ENCODE measurements at regions not wholly inside any gene's neighbourhood (a gene's known extent, or its start where the extent isn't known, plus 50 kb on each side); places are given as distances from the start of the nearest gene placed in this dataset.

DNA sequence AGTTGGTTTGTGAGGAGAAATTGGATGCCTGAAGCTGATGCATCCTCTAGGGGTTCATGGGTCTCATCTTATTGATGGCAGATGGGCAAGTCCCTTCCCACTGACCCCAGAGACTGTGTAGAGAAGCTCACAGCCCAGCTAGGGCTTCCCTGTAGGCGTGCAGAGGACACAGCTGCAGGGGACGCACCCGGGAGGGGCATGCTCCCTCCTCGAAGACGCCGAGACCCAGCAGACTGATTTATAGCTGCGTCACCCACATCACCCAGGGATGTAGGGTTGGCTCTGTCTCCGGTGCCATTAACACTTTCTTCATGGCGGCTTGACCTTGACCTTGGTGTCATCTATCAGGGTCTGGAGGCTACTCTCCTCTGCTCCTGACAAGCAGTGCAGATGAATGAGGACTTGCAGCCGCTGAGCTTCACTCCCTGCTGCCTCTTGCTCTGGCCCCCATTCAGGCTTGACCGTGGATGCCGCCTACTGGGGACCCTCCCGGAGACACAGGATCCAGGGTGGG, 549.7 kb downstream of the TCERG1L start:
- no peak for FAIRE-seq
- no peak for TF ChIP-seq CTCF (IDR thresholded peaks at IDR 0.05; ENCODE audit: insufficient read depth, low read length, severe bottlenecking)
- no peaks in the 10 kb centered on the region for H3K36me3 ChIP-seq (ENCODE audit: control insufficient read depth, insufficient read depth, low read length)
- no peak for DNase-seq (ENCODE audit: low read depth)
- H3K4me3 ChIP-seq (ENCODE audit: low read depth, low read length) = no peak overlapping the region
- no peaks in the 10 kb centered on the region for H3K27me3 ChIP-seq (ENCODE audit: control insufficient read depth, insufficient read depth, low read length)

GRCh38 chr10:130762491-130762890, 549.0 kb downstream of the TCERG1L start:
- FAIRE-seq = no peak

GRCh38 chr10:130763071-130763470, 548.5 kb downstream of the TCERG1L start:
- no peak for DNase-seq (ENCODE audit: low read depth)
- no peak for TF ChIP-seq CTCF (IDR thresholded peaks at IDR 0.05; ENCODE audit: insufficient read depth, low read length, severe bottlenecking)
- H3K4me3 ChIP-seq (ENCODE audit: low read depth, low read length) = no peak overlapping the region
- H3K36me3 ChIP-seq (ENCODE audit: control insufficient read depth, insufficient read depth, low read length) = no peaks in the 10 kb centered on the region
- no peaks in the 10 kb centered on the region for H3K27me3 ChIP-seq (ENCODE audit: control insufficient read depth, insufficient read depth, low read length)
- FAIRE-seq = no peak

More at GRCh38 chr10:130762491-130762890, 549.0 kb downstream of the TCERG1L start:
- no peak overlapping the region for H3K4me3 ChIP-seq (ENCODE audit: low read depth, low read length)
- no peak for DNase-seq (ENCODE audit: low read depth)
- H3K27me3 ChIP-seq (ENCODE audit: control insufficient read depth, insufficient read depth, low read length) = no peaks in the 10 kb centered on the region
- TF ChIP-seq CTCF (IDR thresholded peaks at IDR 0.05; ENCODE audit: insufficient read depth, low read length, severe bottlenecking) = no peak
- H3K36me3 ChIP-seq (ENCODE audit: control insufficient read depth, insufficient read depth, low read length) = no peaks in the 10 kb centered on the region

- FAIRE-seq = no peak
- no peak for DNase-seq (ENCODE audit: low read depth)
- Histone ChIP-seq H3K4me3 (ENCODE audit: low read depth, low read length) (no peak overlapping the region), H3K27me3 (ENCODE audit: control insufficient read depth, insufficient read depth, low read length) (no peaks in the 10 kb centered on the region), H3K36me3 (ENCODE audit: control insufficient read depth, insufficient read depth, low read length) (no peaks in the 10 kb centered on the region)
- no peak for TF ChIP-seq CTCF (IDR thresholded peaks at IDR 0.05; ENCODE audit: insufficient read depth, low read length, severe bottlenecking)
Observed at GRCh38 chr10:130763491-130763890, 548.0 kb downstream of the TCERG1L start.

DNA sequence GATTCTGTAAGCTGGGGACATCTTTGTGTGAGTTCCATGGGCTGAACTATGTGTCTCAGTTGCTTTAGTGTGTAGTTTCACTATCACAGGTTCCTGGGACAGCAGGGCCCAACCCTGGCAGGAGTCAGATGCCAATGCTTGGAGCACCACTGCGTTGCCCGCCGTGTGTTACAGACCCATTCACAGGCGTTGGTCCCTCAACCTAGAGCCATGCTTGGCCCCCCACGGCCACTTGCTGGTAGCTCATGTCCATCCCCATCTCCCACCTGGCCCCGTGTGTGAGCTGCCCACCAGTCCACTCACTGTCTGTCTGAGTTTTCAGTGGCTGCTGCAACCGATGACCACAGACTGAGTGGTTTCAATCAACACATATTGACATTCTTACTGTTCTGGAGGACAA, 546.9 kb downstream of the TCERG1L start:
- no peak for FAIRE-seq
- Histone ChIP-seq H3K36me3 (ENCODE audit: control insufficient read depth, insufficient read depth, low read length) (no peaks in the 10 kb centered on the region), H3K4me3 (ENCODE audit: low read depth, low read length) (no peak overlapping the region), H3K27me3 (ENCODE audit: control insufficient read depth, insufficient read depth, low read length) (no peaks in the 10 kb centered on the region)
- no peak for TF ChIP-seq CTCF (IDR thresholded peaks at IDR 0.05; ENCODE audit: insufficient read depth, low read length, severe bottlenecking)
- no peak for DNase-seq (ENCODE audit: low read depth)

GRCh38 chr10:130766071-130766470, 545.5 kb downstream of the TCERG1L start:
- Histone ChIP-seq H3K36me3 (ENCODE audit: control insufficient read depth, insufficient read depth, low read length) (no peaks in the 10 kb centered on the region), H3K27me3 (ENCODE audit: control insufficient read depth, insufficient read depth, low read length) (no peaks in the 10 kb centered on the region), H3K4me3 (ENCODE audit: low read depth, low read length) (no peak overlapping the region)
- TF ChIP-seq CTCF (IDR thresholded peaks at IDR 0.05; ENCODE audit: insufficient read depth, low read length, severe bottlenecking) = no peak
- FAIRE-seq = no peak
- DNase-seq (ENCODE audit: low read depth) = no peak

All from bronchial epithelial cell (primary cell).